Keratinocyte (primary cell): ENCODE measurements at regions not wholly inside any gene's neighbourhood (a gene's known extent, or its start where the extent isn't known, plus 50 kb on each side); places are given as distances from the start of the nearest gene placed in this dataset.

Experiments used
- DNase-seq: peaks from one replicate; pipeline ENCODE4 v3.0.0-alpha.2; 2011; ENCODE audit warnings: low read depth, missing footprints, low spot score
- FAIRE-seq: peaks from 2 replicates; lab custom pipeline; 2011; peaks lifted over from hg19 to GRCh38; lab: Jason Lieb, UNC
- H2AFZ ChIP-seq: 2 replicates; pipeline ENCODE4 v1.6.0; 2012; ENCODE audit warnings: low read length, control low read depth, inconsistent platforms; ENCODE audit not compliant: control insufficient read depth
- H3K27ac ChIP-seq: 2 replicates; pipeline ENCODE4 v1.5.1; 2011; ENCODE audit warnings: low read length; ENCODE audit not compliant: control insufficient read depth, insufficient read depth
- H3K27me3 ChIP-seq: 3 replicates; pipeline ENCODE4 v1.6.0; 2011; ENCODE audit warnings: low read length; ENCODE audit not compliant: control insufficient read depth, insufficient read depth; ENCODE audit errors: extremely low read depth
- H3K36me3 ChIP-seq, 2 experiments: 2 replicates in 1 of 2; 3 replicates in 1 of 2; pipeline ENCODE4 v1.5.1; 2011; ENCODE audit warnings: low read length in 2 of 2, mild to moderate bottlenecking in 1 of 2; ENCODE audit not compliant: control insufficient read depth in 2 of 2, insufficient read depth in 2 of 2; ENCODE audit errors: extremely low read depth in 1 of 2
- H3K4me1 ChIP-seq: 3 replicates; pipeline ENCODE4 v1.5.1; 2011; ENCODE audit warnings: low read length; ENCODE audit not compliant: control insufficient read depth, insufficient read depth; ENCODE audit errors: extremely low read depth
- H3K4me2 ChIP-seq: 3 replicates; pipeline ENCODE4 v1.6.0; 2011; ENCODE audit warnings: low read depth, low read length; ENCODE audit not compliant: control insufficient read depth, insufficient read depth; ENCODE audit errors: extremely low read depth
- H3K4me3 ChIP-seq, 3 experiments: fragments of 200-600 bp in 1 of 3; sonication (generic) in 1 of 3; 2 replicates in 2 of 3; 3 replicates in 1 of 3; pipeline ENCODE4 v1.5.1; 2011 to 2016; ENCODE audit warnings: low read length in 3 of 3, mild to moderate bottlenecking in 3 of 3, control low read depth in 2 of 3, inconsistent platforms in 1 of 3, low read depth in 1 of 3, mixed read lengths in 1 of 3, mixed run types in 1 of 3, moderate library complexity in 1 of 3; ENCODE audit not compliant: control insufficient read depth in 2 of 3, insufficient read depth in 2 of 3; ENCODE audit errors: extremely low read depth in 1 of 3
- H3K79me2 ChIP-seq: 2 replicates; pipeline ENCODE4 v1.6.0; 2012; ENCODE audit warnings: low read length; ENCODE audit not compliant: control insufficient read depth, insufficient read depth
- H3K9ac ChIP-seq: 3 replicates; pipeline ENCODE4 v1.6.0; 2011; ENCODE audit warnings: low read length; ENCODE audit not compliant: control insufficient read depth, insufficient read depth; ENCODE audit errors: extremely low read depth
- H3K9me1 ChIP-seq: 3 replicates; pipeline ENCODE4 v1.6.0; 2011; ENCODE audit warnings: low read length; ENCODE audit not compliant: control insufficient read depth, insufficient read depth; ENCODE audit errors: extremely low read depth
- H3K9me3 ChIP-seq: 2 replicates; pipeline ENCODE4 v1.5.1; 2012; ENCODE audit warnings: low read depth, low read length; ENCODE audit not compliant: control insufficient read depth
- H4K20me1 ChIP-seq: 3 replicates; pipeline ENCODE4 v1.6.0; 2011; ENCODE audit warnings: low read length; ENCODE audit not compliant: control insufficient read depth, insufficient read depth; ENCODE audit errors: extremely low read depth
- CTCF ChIP-seq, 3 experiments: IDR thresholded peaks in 1 of 3; conservative IDR thresholded peaks in 1 of 3; optimal IDR thresholded peaks in 1 of 3; 2 replicates in 2 of 3; 3 replicates in 1 of 3; pipeline versions ENCODE3 to v1.5.1; 2011; ENCODE audit warnings: low read length in 3 of 3, mild to moderate bottlenecking in 3 of 3, moderate library complexity in 2 of 3, control low read depth in 1 of 3, inconsistent platforms in 1 of 3; ENCODE audit not compliant: insufficient read depth in 2 of 3; ENCODE audit errors: extremely low read depth in 1 of 3
- EZH2 ChIP-seq: IDR thresholded peaks from one replicate; pipeline ENCODE4 v1.6.1; 2012; ENCODE audit warnings: inconsistent platforms, mild to moderate bottlenecking, low read length, moderate library complexity
- dilution Hi-C: fragments of 300-500 bp; cut with MboI; formaldehyde crosslinking; loops from one replicate; pipeline ENCODE4 v1.7.0; 2020; ENCODE audit warnings: low sequenced_read_pairs; ENCODE audit not compliant: extremely low pct_ligation_motif_present

GRCh38 chr3:177421481-177421785, 224.2 kb upstream of the TBL1XR1 start:
- Histone ChIP-seq H3K36me3 (no peaks in the 10 kb centered on the region), H3K9me3 (no peaks in the 10 kb centered on the region), H3K27me3 (no peaks in the 10 kb centered on the region), H3K9ac (no peak overlapping the region), H4K20me1 (no peaks in the 10 kb centered on the region), H3K4me1 (peaks cover 9% of the 10 kb centered on the region), H3K9me1 (no peaks in the 10 kb centered on the region), H3K4me2 (no peak overlapping the region), H2AFZ (no peak overlapping the region), H3K4me3 (no peak overlapping the region), H3K79me2 (no peaks in the 10 kb centered on the region), H3K27ac (no peak overlapping the region)
- FAIRE-seq (no peak), DNase-seq (no peak)
- dilution Hi-C loops, result no loop called here
- TF ChIP-seq CTCF (optimal IDR thresholded peaks at IDR 0.05 in 1 of 3, IDR thresholded peaks at IDR 0.05 in 1 of 3, conservative IDR thresholded peaks at IDR 0.05 in 1 of 3; ENCODE audit: extremely low read depth in 1 of 3, insufficient read depth in 2 of 3, low read length in 3 of 3), result no peak
- TF ChIP-seq EZH2, result no peak

- Histone ChIP-seq H4K20me1 (no peaks in the 10 kb centered on the region), H3K27ac (no peak overlapping the region), H3K4me3 (no peak overlapping the region), H3K4me1 (peaks cover 13% of the 10 kb centered on the region), H3K9me1 (no peaks in the 10 kb centered on the region), H3K36me3 (no peaks in the 10 kb centered on the region), H3K79me2 (no peaks in the 10 kb centered on the region), H2AFZ (no peak overlapping the region), H3K4me2 (no peak overlapping the region), H3K27me3 (no peaks in the 10 kb centered on the region), H3K9ac (no peak overlapping the region), H3K9me3 (no peaks in the 10 kb centered on the region)
- DNase-seq (no peak), FAIRE-seq (no peak)
- dilution Hi-C loops, result no loop called here
- TF ChIP-seq CTCF (optimal IDR thresholded peaks at IDR 0.05 in 1 of 3, IDR thresholded peaks at IDR 0.05 in 1 of 3, conservative IDR thresholded peaks at IDR 0.05 in 1 of 3; ENCODE audit: extremely low read depth in 1 of 3, insufficient read depth in 2 of 3, low read length in 3 of 3), result no peak
- no peak for TF ChIP-seq EZH2
These were observed 227.2 kb upstream of the TBL1XR1 start for GRCh38 chr3:177424521-177424920.
